ENCODE measurements at regions not wholly inside any gene's neighbourhood (a gene's known extent, or its start where the extent isn't known, plus 50 kb on each side); places are given as distances from the start of the nearest gene placed in this dataset.
A peak's percentile ranks its signal among the peaks of the same experiment; 100 is the strongest.

DNA sequence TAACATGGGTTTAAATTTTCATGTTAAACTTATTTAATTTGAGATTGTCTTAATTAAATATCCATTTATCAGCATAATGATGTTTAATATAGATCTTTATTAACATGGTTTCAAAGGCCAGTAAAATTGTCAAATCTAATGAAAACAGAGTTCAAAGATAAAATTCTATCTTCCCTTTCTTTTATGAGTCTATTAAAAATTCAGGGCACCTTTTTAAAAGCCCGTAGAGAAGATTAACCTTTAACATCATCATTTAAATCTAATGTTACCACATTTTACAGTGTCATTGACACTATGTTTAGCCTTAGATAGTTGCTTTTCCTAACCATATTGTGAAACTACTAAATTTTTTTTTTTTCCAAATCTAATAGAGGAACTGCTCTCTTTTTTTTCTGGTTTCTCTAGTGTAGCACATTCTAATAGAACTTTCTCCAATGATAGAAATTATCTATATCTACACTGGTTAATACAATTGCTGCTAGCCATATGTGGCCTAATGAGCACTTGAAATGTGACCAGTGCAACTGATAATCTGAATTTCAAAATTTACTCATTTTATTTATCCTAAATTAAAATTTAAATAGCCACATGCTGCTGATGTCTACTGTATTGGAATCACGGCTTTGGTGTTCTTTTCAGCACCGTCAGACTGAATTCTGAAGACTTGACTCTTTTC lies 410.9 kb downstream of the UTRN start:
- Histone ChIP-seq H3K27ac (no peak overlapping the region), H3K36me3 (peaks cover 0 to 12% of the 10 kb centered on the region in 2 donors), H3K9me3 (peaks cover 0 to 12% of the 10 kb centered on the region in 2 donors), H3K4me3 (no peak overlapping the region), H3K27me3 (no peaks in the 10 kb centered on the region), H3K4me1 (peaks cover 0 to 9% of the 10 kb centered on the region in 2 donors)
- ATAC-seq: no peak
- DNase-seq: no peak
- TF ChIP-seq, protein P1, sequence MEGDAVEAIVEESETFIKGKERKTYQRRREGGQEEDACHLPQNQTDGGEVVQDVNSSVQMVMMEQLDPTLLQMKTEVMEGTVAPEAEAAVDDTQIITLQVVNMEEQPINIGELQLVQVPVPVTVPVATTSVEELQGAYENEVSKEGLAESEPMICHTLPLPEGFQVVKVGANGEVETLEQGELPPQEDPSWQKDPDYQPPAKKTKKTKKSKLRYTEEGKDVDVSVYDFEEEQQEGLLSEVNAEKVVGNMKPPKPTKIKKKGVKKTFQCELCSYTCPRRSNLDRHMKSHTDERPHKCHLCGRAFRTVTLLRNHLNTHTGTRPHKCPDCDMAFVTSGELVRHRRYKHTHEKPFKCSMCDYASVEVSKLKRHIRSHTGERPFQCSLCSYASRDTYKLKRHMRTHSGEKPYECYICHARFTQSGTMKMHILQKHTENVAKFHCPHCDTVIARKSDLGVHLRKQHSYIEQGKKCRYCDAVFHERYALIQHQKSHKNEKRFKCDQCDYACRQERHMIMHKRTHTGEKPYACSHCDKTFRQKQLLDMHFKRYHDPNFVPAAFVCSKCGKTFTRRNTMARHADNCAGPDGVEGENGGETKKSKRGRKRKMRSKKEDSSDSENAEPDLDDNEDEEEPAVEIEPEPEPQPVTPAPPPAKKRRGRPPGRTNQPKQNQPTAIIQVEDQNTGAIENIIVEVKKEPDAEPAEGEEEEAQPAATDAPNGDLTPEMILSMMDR (IDR thresholded peaks at IDR 0.05): no peak
- intact Hi-C loops (cut with DNase I): no loop called here

DNA sequence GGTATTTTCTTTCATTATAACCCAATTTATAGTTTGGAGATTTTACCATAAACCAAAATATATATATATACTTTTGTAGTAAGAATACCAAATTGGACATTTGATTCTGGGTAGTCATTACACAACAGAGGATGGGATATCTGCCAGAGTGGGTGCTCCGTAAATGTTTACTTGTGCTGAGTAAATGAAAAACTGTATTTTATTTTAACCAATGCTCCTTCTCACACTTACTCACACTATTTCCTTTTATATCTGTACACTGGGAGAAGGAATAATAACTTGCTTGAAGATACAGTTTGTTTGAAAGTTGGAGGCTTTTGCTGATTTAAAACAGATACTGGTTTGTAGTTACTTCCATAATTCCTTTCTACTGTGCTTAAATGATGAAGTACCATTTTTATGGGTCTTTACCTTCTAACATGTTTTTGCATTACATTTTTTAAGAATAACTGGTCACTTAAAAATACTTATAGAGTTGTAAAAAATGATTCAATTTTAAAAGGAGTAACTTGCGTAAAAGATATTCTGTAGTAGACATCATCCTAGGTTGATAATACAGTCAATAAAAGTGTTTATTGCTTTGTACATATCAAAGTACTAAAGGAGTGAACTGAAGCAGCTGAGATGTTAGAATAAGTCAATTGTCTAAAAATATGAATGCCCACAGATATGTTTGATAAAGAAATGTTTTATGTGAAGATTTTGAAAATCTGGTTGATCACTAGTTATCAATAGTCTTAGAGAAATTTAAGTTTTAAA lies 411.7 kb downstream of the UTRN start:
- DNase-seq (no peak), ATAC-seq (peak; percentile 65)
- H3K4me3 ChIP-seq: no peak overlapping the region
- H3K27me3 ChIP-seq: no peaks in the 10 kb centered on the region
- peaks cover 0 to 15% of the 10 kb centered on the region in 2 donors for H3K36me3 ChIP-seq
- H3K9me3 ChIP-seq: peaks cover 0 to 8% of the 10 kb centered on the region in 2 donors
- TF ChIP-seq, protein P1 (IDR thresholded peaks at IDR 0.05): no peak
- peaks cover 0 to 9% of the 10 kb centered on the region in 2 donors for H3K4me1 ChIP-seq
- intact Hi-C loops (cut with DNase I): no loop called here
- H3K27ac ChIP-seq: no peak overlapping the region

DNA sequence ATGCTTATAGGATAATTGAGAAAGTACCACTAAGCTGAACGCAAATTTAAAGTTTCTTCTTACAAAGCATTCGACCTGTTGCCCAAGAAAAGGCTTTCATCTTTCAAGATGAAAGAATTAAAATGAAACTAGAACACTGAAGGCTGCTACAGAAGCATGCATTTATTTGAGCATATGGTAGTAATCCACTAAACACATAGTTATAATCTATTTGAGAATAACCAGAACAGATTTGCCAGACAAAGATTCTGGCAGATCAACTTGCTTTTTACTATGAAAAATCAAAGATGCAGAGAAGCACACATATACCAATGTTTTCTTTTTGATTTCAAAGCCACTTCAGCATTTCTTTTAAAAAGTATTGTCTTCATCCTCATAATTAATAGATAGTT lies 412.2 kb downstream of the UTRN start:
- intact Hi-C loops (cut with DNase I): no loop called here
- ATAC-seq (no peak), DNase-seq (peak in 2 of 4 donors; percentile 59 to 63)

DNA sequence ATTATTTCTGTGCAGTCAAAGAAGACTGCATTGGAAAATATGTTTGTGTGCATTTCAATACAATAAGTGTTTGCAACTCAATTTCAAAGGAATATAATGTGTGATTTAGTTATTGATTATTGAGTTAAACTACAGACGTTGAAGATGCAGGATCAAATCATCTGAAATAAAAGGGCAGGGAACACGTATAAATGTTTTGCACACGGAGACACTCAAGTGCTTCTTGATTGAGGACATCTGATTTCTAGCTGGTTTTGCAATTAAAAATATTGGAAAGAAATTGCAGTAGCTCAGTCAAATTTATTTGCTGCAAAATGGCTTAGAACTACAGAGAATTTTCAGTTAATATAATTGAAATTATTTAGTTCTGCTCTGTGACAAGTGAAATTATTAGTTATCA lies 412.7 kb downstream of the UTRN start:
- peaks cover 0 to 22% of the 10 kb centered on the region in 2 donors for H3K36me3 ChIP-seq
- no peak overlapping the region for H3K4me3 ChIP-seq
- H3K27ac ChIP-seq: no peak overlapping the region
- TF ChIP-seq, protein P1 (IDR thresholded peaks at IDR 0.05): no peak
- H3K27me3 ChIP-seq: no peaks in the 10 kb centered on the region
- intact Hi-C loops (cut with DNase I): no loop called here
- peaks cover 0 to 9% of the 10 kb centered on the region in 2 donors for H3K4me1 ChIP-seq
- no peaks in the 10 kb centered on the region for H3K9me3 ChIP-seq
- DNase-seq (peak in 1 of 4 donors; percentile 50), ATAC-seq (no peak)

More for the DNA sequence above, 412.2 kb downstream of the UTRN start:
- TF ChIP-seq, protein P1 (IDR thresholded peaks at IDR 0.05): no peak
- Histone ChIP-seq H3K36me3 (peaks cover 0 to 20% of the 10 kb centered on the region in 2 donors), H3K27ac (no peak overlapping the region), H3K4me3 (no peak overlapping the region), H3K27me3 (no peaks in the 10 kb centered on the region), H3K4me1 (peaks cover 0 to 9% of the 10 kb centered on the region in 2 donors), H3K9me3 (peaks cover 0 to 2% of the 10 kb centered on the region in 2 donors)

DNA sequence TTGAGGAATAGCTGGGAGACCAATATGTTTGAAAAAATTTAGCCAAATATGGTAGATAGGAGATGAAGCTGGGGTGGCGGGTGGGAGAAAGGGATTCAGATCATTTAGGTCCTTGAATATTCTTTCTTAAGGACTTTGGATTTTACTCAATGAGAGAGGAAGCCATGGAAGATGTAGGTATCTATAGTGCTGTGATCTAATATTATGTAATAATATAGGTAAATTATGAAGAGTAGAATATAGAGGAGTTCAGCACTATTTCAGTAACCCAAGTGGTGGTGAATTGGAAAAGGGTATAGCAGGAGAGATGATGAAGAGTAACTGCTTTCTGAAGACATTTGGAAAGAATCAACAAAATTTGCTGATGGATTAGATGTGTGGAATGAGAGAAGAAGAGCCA lies 417.6 kb downstream of the UTRN start:
- ATAC-seq: no peak
- H3K4me3 ChIP-seq: no peak overlapping the region
- H3K4me1 ChIP-seq: no peaks in the 10 kb centered on the region
- intact Hi-C loops (cut with DNase I): no loop called here
- no peaks in the 10 kb centered on the region for H3K9me3 ChIP-seq
- no peak for DNase-seq
- H3K27me3 ChIP-seq: no peaks in the 10 kb centered on the region
- peaks cover 0 to 22% of the 10 kb centered on the region in 2 donors for H3K36me3 ChIP-seq
- H3K27ac ChIP-seq: no peak overlapping the region
- TF ChIP-seq, protein P1 (IDR thresholded peaks at IDR 0.05): no peak
